Activated CD4-positive, alpha-beta T cell treated with anti-CD3 and anti-CD28 coated beads, Interleukin-2, amount 10 ng/mL, durations not matched to agents 24 days and 14 days (primary cell): ENCODE measurements at regions not wholly inside any gene's neighbourhood (a gene's known extent, or its start where the extent isn't known, plus 50 kb on each side); places are given as distances from the start of the nearest gene placed in this dataset.

Source experiments
- DNase-seq: peaks from one replicate; pipeline ENCODE4 v3.0.0; 2022
- H3K27ac Mint-ChIP-seq: one replicate; pipeline ENCODE4 v1.8.0; 2022; ENCODE audit warnings: mild to moderate bottlenecking, mixed read lengths
- H3K27me3 Mint-ChIP-seq: one replicate; pipeline ENCODE4 v1.8.0; 2022; ENCODE audit warnings: mixed read lengths
- H3K36me3 Mint-ChIP-seq: one replicate; pipeline ENCODE4 v1.8.0; 2022; ENCODE audit warnings: low read depth, mild to moderate bottlenecking, mixed read lengths
- H3K4me1 Mint-ChIP-seq: one replicate; pipeline ENCODE4 v1.8.0; 2021; ENCODE audit warnings: mixed read lengths
- H3K4me3 Mint-ChIP-seq: one replicate; pipeline ENCODE4 v1.8.0; 2022; ENCODE audit warnings: mild to moderate bottlenecking, moderate library complexity, mixed read lengths
- H3K9me3 Mint-ChIP-seq: one replicate; pipeline ENCODE4 v1.8.0; 2021; ENCODE audit warnings: mixed read lengths
- intact Hi-C: fragments of 100-400 bp; cut with micrococcal nuclease; formaldehyde crosslinking; loops from one replicate; pipeline ENCODE4 v1.15.1; 2023

DNA sequence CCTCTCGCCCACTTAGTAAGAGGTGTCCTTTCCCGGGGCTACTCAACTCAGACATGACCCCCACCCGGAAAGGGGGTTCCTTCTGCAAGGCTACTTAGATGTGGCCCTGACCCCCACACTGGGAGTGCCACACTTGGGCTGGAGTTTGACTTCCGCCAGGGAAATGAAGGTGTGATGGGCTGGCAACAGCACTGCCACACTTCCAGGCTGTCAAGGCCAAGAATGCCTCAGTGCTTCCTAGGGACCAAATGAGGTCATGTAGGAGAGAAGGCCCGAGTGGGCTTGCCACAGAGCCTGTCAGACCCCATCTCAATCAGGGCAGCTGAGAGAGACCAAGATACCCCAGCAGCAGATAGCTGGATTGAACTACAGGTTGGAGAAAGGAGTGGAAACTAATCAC is 55.5 kb downstream of the DRD1 start:
- H3K4me1 Mint-ChIP-seq = no peaks in the 10 kb centered on the region
- intact Hi-C loops = no loop called here
- H3K27me3 Mint-ChIP-seq = no peaks in the 10 kb centered on the region
- DNase-seq = peak; percentile 47
- H3K9me3 Mint-ChIP-seq = no peaks in the 10 kb centered on the region
- H3K27ac Mint-ChIP-seq = no peak overlapping the region
- H3K36me3 Mint-ChIP-seq = no peaks in the 10 kb centered on the region
- H3K4me3 Mint-ChIP-seq = no peak overlapping the region

GRCh38 chr5:175387144-175387543 is 56.8 kb downstream of the DRD1 start:
- H3K9me3 Mint-ChIP-seq = no peaks in the 10 kb centered on the region
- no peaks in the 10 kb centered on the region for H3K4me1 Mint-ChIP-seq
- no peak overlapping the region for H3K4me3 Mint-ChIP-seq
- H3K36me3 Mint-ChIP-seq = no peaks in the 10 kb centered on the region
- H3K27ac Mint-ChIP-seq = no peak overlapping the region
- H3K27me3 Mint-ChIP-seq = no peaks in the 10 kb centered on the region
- intact Hi-C loops = no loop called here
- DNase-seq = peak; percentile 16

GRCh38 chr5:175386526-175386925 is 57.5 kb downstream of the DRD1 start:
- H3K36me3 Mint-ChIP-seq = no peaks in the 10 kb centered on the region

GRCh38 chr5:175385691-175386362 is 58.2 kb downstream of the DRD1 start:
- no peaks in the 10 kb centered on the region for H3K36me3 Mint-ChIP-seq
- intact Hi-C loops = no loop called here
- H3K27ac Mint-ChIP-seq = no peak overlapping the region
- no peak for DNase-seq
- H3K4me1 Mint-ChIP-seq = no peaks in the 10 kb centered on the region
- H3K9me3 Mint-ChIP-seq = no peaks in the 10 kb centered on the region
- peaks cover 2% of the 10 kb centered on the region for H3K27me3 Mint-ChIP-seq
- H3K4me3 Mint-ChIP-seq = no peak overlapping the region

More at GRCh38 chr5:175386526-175386925, 57.5 kb downstream of the DRD1 start:
- intact Hi-C loops = no loop called here
- Mint-ChIP-seq H3K9me3 (no peaks in the 10 kb centered on the region), H3K27me3 (no peaks in the 10 kb centered on the region), H3K27ac (no peak overlapping the region), H3K4me3 (no peak overlapping the region), H3K4me1 (no peaks in the 10 kb centered on the region)
- DNase-seq = peak; percentile 20

GRCh38 chr5:175384724-175385552 is 59.0 kb downstream of the DRD1 start:
- Mint-ChIP-seq H3K27me3 (peaks cover 2% of the 10 kb centered on the region), H3K27ac (no peak overlapping the region), H3K36me3 (no peaks in the 10 kb centered on the region), H3K4me3 (no peak overlapping the region), H3K4me1 (no peaks in the 10 kb centered on the region), H3K9me3 (no peaks in the 10 kb centered on the region)
- intact Hi-C loops = no loop called here
- DNase-seq = no peak

DNA sequence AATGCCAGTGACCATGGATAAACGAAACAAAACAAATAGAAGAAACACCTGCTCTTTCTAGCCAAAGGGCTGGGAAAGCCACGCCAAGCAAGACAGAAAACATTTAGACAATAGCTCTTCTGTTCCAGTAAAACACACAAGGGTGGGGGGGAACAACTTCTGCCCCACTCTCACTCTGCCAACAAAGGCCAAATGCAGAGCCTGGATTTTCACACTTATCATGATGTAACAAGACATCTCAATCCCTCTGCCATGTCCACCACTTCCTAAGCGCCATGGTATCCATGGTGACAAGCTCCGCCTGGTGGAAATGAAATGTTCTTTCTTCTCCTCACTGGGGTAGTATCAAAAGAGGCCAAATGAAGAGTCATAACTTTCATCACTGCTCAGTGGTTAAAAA is 60.6 kb downstream of the DRD1 start:
- no peak overlapping the region for H3K4me3 Mint-ChIP-seq
- no peaks in the 10 kb centered on the region for H3K36me3 Mint-ChIP-seq
- intact Hi-C loops = no loop called here
- H3K4me1 Mint-ChIP-seq = no peaks in the 10 kb centered on the region
- peaks cover 2% of the 10 kb centered on the region for H3K27me3 Mint-ChIP-seq
- no peak for DNase-seq
- H3K9me3 Mint-ChIP-seq = no peaks in the 10 kb centered on the region
- H3K27ac Mint-ChIP-seq = no peak overlapping the region

DNA sequence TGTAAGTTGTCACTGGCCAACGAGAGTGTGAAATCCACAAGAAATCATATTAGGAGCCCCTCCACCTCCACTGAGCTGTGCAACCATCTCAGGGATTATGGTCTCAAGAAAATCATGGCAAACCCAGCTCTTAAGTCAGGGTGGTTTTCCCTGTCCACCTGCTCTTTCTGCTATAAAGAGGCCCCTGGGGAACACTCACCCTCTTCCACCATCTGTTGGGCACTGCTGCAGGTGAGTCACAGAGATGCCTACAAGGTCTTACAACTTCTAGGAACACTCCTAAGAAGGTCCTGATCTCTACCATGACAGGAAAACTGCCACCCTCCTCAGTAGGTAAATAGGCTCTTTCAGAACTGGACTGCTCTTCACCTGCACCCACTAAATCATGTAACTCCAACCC is 61.8 kb downstream of the DRD1 start:
- Mint-ChIP-seq H3K4me3 (no peak overlapping the region), H3K4me1 (no peaks in the 10 kb centered on the region), H3K9me3 (no peaks in the 10 kb centered on the region), H3K27me3 (peaks cover 8% of the 10 kb centered on the region), H3K36me3 (no peaks in the 10 kb centered on the region), H3K27ac (no peak overlapping the region)
- intact Hi-C loops = no loop called here
- no peak for DNase-seq

DNA sequence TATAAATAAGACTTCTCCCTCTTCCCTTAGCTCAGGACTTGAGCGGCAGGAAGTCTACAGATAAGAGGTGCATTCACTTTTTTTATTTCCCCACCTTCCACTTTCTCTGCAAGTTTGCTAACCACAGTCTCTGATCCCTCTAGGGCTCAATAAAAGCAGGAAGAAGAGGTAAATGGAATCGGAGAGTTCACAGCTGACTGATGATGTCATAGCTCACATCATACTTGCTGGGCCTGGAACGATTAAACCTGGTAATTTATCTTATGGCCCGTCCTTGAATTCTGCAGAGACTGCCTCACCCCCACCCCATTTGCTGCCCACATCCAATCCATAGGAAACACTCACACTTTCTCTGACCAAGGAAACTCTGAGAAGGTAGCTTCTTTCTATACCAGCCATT is 62.9 kb downstream of the DRD1 start:
- intact Hi-C loops = no loop called here
- H3K27me3 Mint-ChIP-seq = peaks cover 8% of the 10 kb centered on the region
- no peaks in the 10 kb centered on the region for H3K4me1 Mint-ChIP-seq
- no peak overlapping the region for H3K27ac Mint-ChIP-seq
- H3K9me3 Mint-ChIP-seq = no peaks in the 10 kb centered on the region
- no peak for DNase-seq
- H3K4me3 Mint-ChIP-seq = no peak overlapping the region
- no peaks in the 10 kb centered on the region for H3K36me3 Mint-ChIP-seq

DNA sequence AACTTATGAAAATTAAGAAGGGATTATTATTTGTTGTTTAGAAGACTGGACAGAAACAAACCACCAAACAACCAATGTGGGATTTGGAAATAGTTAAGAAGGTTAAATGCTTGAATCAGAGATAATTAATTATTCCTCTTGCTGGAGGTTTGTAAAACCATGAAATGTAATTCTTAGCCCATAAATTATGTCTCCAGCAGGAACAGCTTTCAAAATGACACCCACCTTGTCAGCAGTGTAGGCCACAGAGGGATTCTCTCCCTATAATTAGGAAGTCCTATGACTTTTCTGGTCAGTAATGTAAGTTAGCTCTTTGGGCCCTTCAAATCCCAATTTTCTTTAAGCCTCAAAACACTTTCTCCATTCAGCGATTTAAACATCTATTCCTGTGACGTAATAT is 63.3 kb downstream of the DRD1 start:
- Mint-ChIP-seq H3K27ac (no peak overlapping the region), H3K27me3 (peaks cover 8% of the 10 kb centered on the region), H3K4me3 (no peak overlapping the region), H3K36me3 (no peaks in the 10 kb centered on the region), H3K9me3 (no peaks in the 10 kb centered on the region), H3K4me1 (no peaks in the 10 kb centered on the region)
- DNase-seq = no peak
- intact Hi-C loops = no loop called here

- DNase-seq = no peak
- Mint-ChIP-seq H3K9me3 (no peaks in the 10 kb centered on the region), H3K27me3 (peaks cover 11% of the 10 kb centered on the region), H3K27ac (no peak overlapping the region), H3K4me1 (no peaks in the 10 kb centered on the region), H3K4me3 (no peak overlapping the region), H3K36me3 (no peaks in the 10 kb centered on the region)
- intact Hi-C loops = no loop called here
These were observed 64.1 kb downstream of the DRD1 start for GRCh38 chr5:175379867-175380266.

DNA sequence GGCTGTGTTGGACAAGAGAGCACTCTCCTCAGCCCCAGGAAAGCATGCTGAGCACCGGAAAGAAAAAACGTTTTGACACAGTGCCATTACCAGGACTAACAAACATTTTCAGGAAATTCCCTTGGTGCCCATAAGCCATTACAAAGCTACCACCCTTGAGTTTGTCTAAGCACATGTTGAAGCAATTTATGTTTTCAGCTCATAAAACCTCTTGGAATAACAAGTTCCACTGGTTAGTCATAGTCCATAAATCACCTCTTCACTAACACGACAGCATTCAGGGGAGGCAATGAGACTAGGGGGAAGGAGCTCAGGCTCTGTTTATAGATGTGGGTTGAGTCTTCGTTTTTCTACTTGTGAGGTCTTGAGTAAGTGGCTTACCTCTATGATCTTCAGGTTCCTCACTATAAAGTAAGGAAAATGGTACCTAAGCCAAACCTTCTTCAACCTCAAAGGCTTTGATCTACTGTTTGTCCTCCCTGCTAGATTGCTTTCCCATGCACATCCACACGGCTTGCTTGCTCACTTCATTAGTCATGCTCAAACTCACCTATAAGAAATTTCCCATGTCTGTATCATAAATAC is 65.4 kb downstream of the DRD1 start:
- Mint-ChIP-seq H3K4me3 (no peak overlapping the region), H3K4me1 (no peaks in the 10 kb centered on the region), H3K27me3 (peaks cover 11% of the 10 kb centered on the region), H3K27ac (no peak overlapping the region), H3K36me3 (no peaks in the 10 kb centered on the region), H3K9me3 (no peaks in the 10 kb centered on the region)
- intact Hi-C loops = no loop called here
- no peak for DNase-seq

GRCh38 chr5:175377816-175378215 is 66.2 kb downstream of the DRD1 start:
- no peak for DNase-seq
- intact Hi-C loops = no loop called here
- Mint-ChIP-seq H3K9me3 (no peaks in the 10 kb centered on the region), H3K27ac (no peak overlapping the region), H3K4me1 (no peaks in the 10 kb centered on the region), H3K27me3 (peaks cover 11% of the 10 kb centered on the region), H3K4me3 (no peak overlapping the region), H3K36me3 (no peaks in the 10 kb centered on the region)

- no peaks in the 10 kb centered on the region for H3K4me1 Mint-ChIP-seq
- DNase-seq = no peak
- H3K27me3 Mint-ChIP-seq = peaks cover 8% of the 10 kb centered on the region
- no peak overlapping the region for H3K27ac Mint-ChIP-seq
- intact Hi-C loops = no loop called here
- H3K9me3 Mint-ChIP-seq = no peaks in the 10 kb centered on the region
- no peaks in the 10 kb centered on the region for H3K36me3 Mint-ChIP-seq
- no peak overlapping the region for H3K4me3 Mint-ChIP-seq
These were observed 69.7 kb downstream of the DRD1 start for GRCh38 chr5:175374166-175374875.

- intact Hi-C loops = no loop called here
- H3K27me3 Mint-ChIP-seq = no peaks in the 10 kb centered on the region
- H3K4me1 Mint-ChIP-seq = no peaks in the 10 kb centered on the region
- no peak for DNase-seq
- no peaks in the 10 kb centered on the region for H3K36me3 Mint-ChIP-seq
- H3K4me3 Mint-ChIP-seq = no peak overlapping the region
- H3K27ac Mint-ChIP-seq = no peak overlapping the region
- no peaks in the 10 kb centered on the region for H3K9me3 Mint-ChIP-seq
These were observed 78.1 kb downstream of the DRD1 start for GRCh38 chr5:175365866-175366265.
